Endothelial cell of umbilical vein (primary cell): ENCODE measurements at regions not wholly inside any gene's neighbourhood (a gene's known extent, or its start where the extent isn't known, plus 50 kb on each side); places are given as distances from the start of the nearest gene placed in this dataset.

Experiments used
- BruUV-seq: library from RNA; stranded (reverse); fragments of 400-500 nt; replicated peaks from 2 replicates; lab custom pipeline; 2021; lab: Mats Ljungman, UMichigan
- CTCF ChIA-PET: fragments of 300-600, 350-600 bp; sonication (Branson Sonifier 250); formaldehyde crosslinking; loops from one replicate; lab custom pipeline; 2021; ENCODE audit warnings: antibody characterized with exemption, inconsistent platforms; lab: Charles Lee
- POLR2A ChIA-PET: fragments of 300-600, 350-600 bp; sonication (Branson Sonifier 250); formaldehyde crosslinking; loops from one replicate; lab custom pipeline; 2021; ENCODE audit warnings: antibody characterized with exemption, inconsistent platforms; lab: Charles Lee
- DNase-seq: peaks from one replicate; pipeline ENCODE4 v3.0.0-alpha.2; 2011; ENCODE audit warnings: low read depth, low spot score
- FAIRE-seq: peaks from 2 replicates; lab custom pipeline; 2011; peaks lifted over from hg19 to GRCh38; lab: Jason Lieb, UNC
- H2AFZ ChIP-seq: 2 replicates; pipeline ENCODE4 v1.6.0; 2012; ENCODE audit warnings: low read depth, low read length, control low read depth, inconsistent platforms
- H3K27ac ChIP-seq: 2 replicates; pipeline ENCODE4 v1.5.1; 2011; ENCODE audit warnings: low read depth, mild to moderate bottlenecking, control low read depth, low read length, moderate library complexity; ENCODE audit not compliant: insufficient read depth
- H3K27me3 ChIP-seq, 2 experiments: 2 replicates each; pipeline versions ENCODE4 v1.6.0 to v1.6.1; 2011; ENCODE audit warnings: low read length in 2 of 2, mixed read lengths in 1 of 2; ENCODE audit not compliant: control insufficient read depth in 2 of 2, insufficient read depth in 2 of 2
- H3K36me3 ChIP-seq, 2 experiments: 2 replicates in 1 of 2; 3 replicates in 1 of 2; pipeline ENCODE4 v1.5.1; 2011; ENCODE audit warnings: low read length in 2 of 2, mild to moderate bottlenecking in 1 of 2, moderate library complexity in 1 of 2; ENCODE audit not compliant: control insufficient read depth in 2 of 2, insufficient read depth in 2 of 2; ENCODE audit errors: extremely low read depth in 1 of 2
- H3K4me1 ChIP-seq: 3 replicates; pipeline ENCODE4 v1.5.1; 2011; ENCODE audit warnings: mild to moderate bottlenecking, low read length; ENCODE audit not compliant: control insufficient read depth, insufficient read depth; ENCODE audit errors: extremely low read depth
- H3K4me2 ChIP-seq: 2 replicates; pipeline ENCODE4 v1.6.1; 2011; ENCODE audit warnings: low read length, control low read depth, mixed read lengths; ENCODE audit not compliant: insufficient read depth
- H3K4me3 ChIP-seq, 3 experiments: fragments of 200-600 bp in 1 of 3; sonication (generic), shearing (Covaris generic) in 1 of 3; replicated peaks in 1 of 3; 2 replicates each; pipeline ENCODE4 v1.5.1; 2011 to 2016; ENCODE audit warnings: control low read depth in 3 of 3, low read length in 3 of 3, mild to moderate bottlenecking in 2 of 3, inconsistent platforms in 1 of 3, low read depth in 1 of 3, moderate library complexity in 1 of 3; ENCODE audit not compliant: insufficient read depth in 1 of 3
- H3K79me2 ChIP-seq: 2 replicates; pipeline ENCODE4 v1.6.0; 2012; ENCODE audit warnings: low read length, inconsistent platforms; ENCODE audit not compliant: control insufficient read depth, insufficient read depth
- H3K9ac ChIP-seq: replicated peaks from 2 replicates; pipeline ENCODE3; 2011; ENCODE audit warnings: low read length, control low read depth; ENCODE audit not compliant: insufficient read depth; ENCODE audit errors: extremely low read depth
- H3K9me1 ChIP-seq: replicated peaks from 3 replicates; pipeline ENCODE4 v1.6.0; 2011; ENCODE audit warnings: mild to moderate bottlenecking, low read length; ENCODE audit not compliant: control insufficient read depth, insufficient read depth; ENCODE audit errors: extremely low read depth
- H3K9me3 ChIP-seq: replicated peaks from 2 replicates; pipeline ENCODE4 v1.5.1; 2012; ENCODE audit warnings: low read length, inconsistent platforms; ENCODE audit not compliant: control insufficient read depth, insufficient read depth
- H4K20me1 ChIP-seq: replicated peaks from 2 replicates; pipeline ENCODE3; 2011; ENCODE audit warnings: mild to moderate bottlenecking, low read length; ENCODE audit not compliant: control insufficient read depth, insufficient read depth; ENCODE audit errors: extremely low read depth
- EZH2 ChIP-seq: IDR thresholded peaks from 2 replicates; pipeline ENCODE4 v1.6.1; 2012; ENCODE audit warnings: borderline replicate concordance, low read depth, mild to moderate bottlenecking, moderate library complexity, low read length, inconsistent platforms; ENCODE audit not compliant: severe bottlenecking
- FOS ChIP-seq: IDR thresholded peaks from 2 replicates; pipeline ENCODE4 v1.6.1; 2011; ENCODE audit warnings: mild to moderate bottlenecking, low read length, moderate library complexity, borderline replicate concordance; ENCODE audit not compliant: insufficient read depth
- GATA2 ChIP-seq: IDR thresholded peaks from 2 replicates; pipeline ENCODE4 v1.7.0; 2011; ENCODE audit warnings: low read depth, mild to moderate bottlenecking, moderate library complexity, mixed read lengths, low read length; ENCODE audit not compliant: insufficient read length, insufficient read depth
- JUN ChIP-seq: IDR thresholded peaks from 2 replicates; pipeline ENCODE4 v1.6.1; 2011; ENCODE audit warnings: borderline replicate concordance, low read depth; ENCODE audit not compliant: insufficient read length, insufficient read depth
- MYC ChIP-seq: IDR thresholded peaks from one replicate; pipeline ENCODE4 v1.6.1; 2011; ENCODE audit warnings: mild to moderate bottlenecking, low read depth, low read length
- POLR2A ChIP-seq: IDR thresholded peaks from 2 replicates; pipeline ENCODE4 v1.6.1; 2012; ENCODE audit warnings: low read depth, mild to moderate bottlenecking, control low read depth, low read length
- POLR2AphosphoS5 ChIP-seq: IDR thresholded peaks from 2 replicates; pipeline ENCODE4 v1.6.1; 2012; ENCODE audit warnings: low read depth, mild to moderate bottlenecking, control low read depth, low read length, moderate library complexity; ENCODE audit not compliant: insufficient read depth
- dilution Hi-C: fragments of 300-500 bp; cut with MboI; formaldehyde crosslinking; loops from one replicate; pipeline ENCODE4 v1.15.0; 2019; ENCODE audit warnings: low sequenced_read_pairs; ENCODE audit not compliant: extremely low pct_ligation_motif_present
- intact Hi-C: fragments of 100-400 bp; cut with micrococcal nuclease; formaldehyde crosslinking; loops from one replicate; pipeline ENCODE4 v1.10.0; 2022
- TF ChIP-seq, protein P1 (sequence below): IDR thresholded peaks from 2 replicates; pipeline ENCODE4 v1.6.1; 2011; ENCODE audit not compliant: insufficient read depth, insufficient read length
- TF ChIP-seq, protein P2 (sequence below), 2 donors: IDR thresholded peaks; 1 replicate in 1 of 2; 2 replicates in 1 of 2; pipeline ENCODE4 v1.5.1; 2011; ENCODE audit warnings: low read length in 2 of 2, mild to moderate bottlenecking in 2 of 2, moderate library complexity in 2 of 2, control low read depth in 1 of 2, inconsistent platforms in 1 of 2, low read depth in 1 of 2; ENCODE audit not compliant: insufficient read depth in 1 of 2; ENCODE audit errors: extremely low read depth in 1 of 2

DNA sequence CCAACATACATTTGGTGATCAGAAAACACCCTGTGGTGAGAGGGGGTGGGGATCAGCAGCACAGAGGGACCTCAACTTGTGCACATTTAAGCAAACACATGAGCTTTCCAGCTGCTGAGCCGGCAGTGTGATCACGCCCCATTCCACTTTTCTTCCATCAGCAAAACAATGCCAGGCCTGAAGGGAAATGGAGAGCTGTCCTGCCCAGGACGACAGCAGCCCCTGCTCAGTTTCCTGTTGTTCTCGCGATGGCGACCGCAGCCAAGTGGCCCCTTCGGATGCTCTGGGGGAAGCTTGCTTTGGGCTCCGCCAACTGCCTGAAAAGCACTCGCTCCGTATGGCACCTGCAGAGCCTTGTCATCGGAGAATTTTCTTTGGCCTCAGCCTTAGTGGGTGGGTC is 272.3 kb downstream of the FOXL1 start:
- BruUV-seq: no TSS peak
- DNase-seq: peak; percentile 55
- dilution Hi-C loops: no loop called here

More for the DNA sequence above, 272.3 kb downstream of the FOXL1 start:
- Histone ChIP-seq H3K27me3 (no peaks in the 10 kb centered on the region), H3K9me3 (no peaks in the 10 kb centered on the region), H3K9me1 (no peaks in the 10 kb centered on the region), H3K9ac (no peak overlapping the region), H3K79me2 (no peaks in the 10 kb centered on the region), H3K4me2 (no peak overlapping the region), H3K27ac (no peak overlapping the region), H3K4me3 (no peak overlapping the region), H2AFZ (peak overlapping the region; percentile 3), H3K36me3 (no peaks in the 10 kb centered on the region), H3K4me1 (peaks cover 3% of the 10 kb centered on the region), H4K20me1 (no peaks in the 10 kb centered on the region)
- intact Hi-C loops: no loop called here
- no peak for TF ChIP-seq JUN
- no peak for TF ChIP-seq FOS
- TF ChIP-seq MYC: no peak
- TF ChIP-seq, protein P1, sequence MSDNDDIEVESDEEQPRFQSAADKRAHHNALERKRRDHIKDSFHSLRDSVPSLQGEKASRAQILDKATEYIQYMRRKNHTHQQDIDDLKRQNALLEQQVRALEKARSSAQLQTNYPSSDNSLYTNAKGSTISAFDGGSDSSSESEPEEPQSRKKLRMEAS: no peak
- TF ChIP-seq POLR2A: no peak
- TF ChIP-seq, protein P2, sequence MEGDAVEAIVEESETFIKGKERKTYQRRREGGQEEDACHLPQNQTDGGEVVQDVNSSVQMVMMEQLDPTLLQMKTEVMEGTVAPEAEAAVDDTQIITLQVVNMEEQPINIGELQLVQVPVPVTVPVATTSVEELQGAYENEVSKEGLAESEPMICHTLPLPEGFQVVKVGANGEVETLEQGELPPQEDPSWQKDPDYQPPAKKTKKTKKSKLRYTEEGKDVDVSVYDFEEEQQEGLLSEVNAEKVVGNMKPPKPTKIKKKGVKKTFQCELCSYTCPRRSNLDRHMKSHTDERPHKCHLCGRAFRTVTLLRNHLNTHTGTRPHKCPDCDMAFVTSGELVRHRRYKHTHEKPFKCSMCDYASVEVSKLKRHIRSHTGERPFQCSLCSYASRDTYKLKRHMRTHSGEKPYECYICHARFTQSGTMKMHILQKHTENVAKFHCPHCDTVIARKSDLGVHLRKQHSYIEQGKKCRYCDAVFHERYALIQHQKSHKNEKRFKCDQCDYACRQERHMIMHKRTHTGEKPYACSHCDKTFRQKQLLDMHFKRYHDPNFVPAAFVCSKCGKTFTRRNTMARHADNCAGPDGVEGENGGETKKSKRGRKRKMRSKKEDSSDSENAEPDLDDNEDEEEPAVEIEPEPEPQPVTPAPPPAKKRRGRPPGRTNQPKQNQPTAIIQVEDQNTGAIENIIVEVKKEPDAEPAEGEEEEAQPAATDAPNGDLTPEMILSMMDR (IDR thresholded peaks at IDR 0.05; ENCODE audit: extremely low read depth in 1 of 2, insufficient read depth in 1 of 2, low read depth in 1 of 2, low read length in 2 of 2): no peak
- TF ChIP-seq POLR2AphosphoS5: no peak
- no peak for TF ChIP-seq EZH2
- TF ChIP-seq GATA2: no peak
- ChIA-PET POLR2A (interaction anchor here (0.5 to 0.6 kb wide), 2 partner anchors 274 to 284 kb away, joined by 3 to 8 read pairs; no protein-coding TSS in a partner anchor), CTCF (interaction anchor here (1.5 kb wide), 1 partner anchor 90 kb away, joined by 3 read pairs; no protein-coding TSS in a partner anchor)
- FAIRE-seq: peak; percentile 24
